Fibroblast of lung (primary cell): ENCODE measurements at regions not wholly inside any gene's neighbourhood (a gene's known extent, or its start where the extent isn't known, plus 50 kb on each side); places are given as distances from the start of the nearest gene placed in this dataset.

Experiments used
- DNase-seq, 2 donors: peaks; one replicate each; pipeline versions ENCODE4 v3.0.0 to v3.0.0-alpha.2; 2010; ENCODE audit warnings: low read depth in 2 of 2
- H2AFZ ChIP-seq: 2 replicates; pipeline ENCODE4 v1.5.1; 2012; ENCODE audit warnings: low read length, control low read depth, inconsistent platforms
- H3K27ac ChIP-seq: 2 replicates; pipeline ENCODE4 v1.5.1; 2011; ENCODE audit warnings: low read length, control low read depth; ENCODE audit not compliant: insufficient read depth
- H3K27me3 ChIP-seq: 2 replicates; pipeline ENCODE4 v1.5.1; 2011; ENCODE audit warnings: mild to moderate bottlenecking, low read length; ENCODE audit not compliant: control insufficient read depth, insufficient read depth
- H3K36me3 ChIP-seq: 2 replicates; pipeline ENCODE4 v1.5.1; 2011; ENCODE audit warnings: low read length; ENCODE audit not compliant: control insufficient read depth, insufficient read depth
- H3K4me1 ChIP-seq: 2 replicates; pipeline ENCODE4 v1.5.1; 2011; ENCODE audit warnings: low read length; ENCODE audit not compliant: control insufficient read depth, insufficient read depth; ENCODE audit errors: extremely low read depth
- H3K4me2 ChIP-seq: 2 replicates; pipeline ENCODE4 v1.5.1; 2011; ENCODE audit warnings: low read length, control low read depth; ENCODE audit not compliant: insufficient read depth; ENCODE audit errors: extremely low read depth
- H3K4me3 ChIP-seq, 4 experiments: fragments of 200-600 bp in 1 of 4; sonication (generic) in 1 of 4; replicated peaks in 1 of 4; 2 replicates each; pipeline ENCODE4 v1.5.1; 2011 to 2016; ENCODE audit warnings: low read length in 4 of 4, low read depth in 3 of 4, mild to moderate bottlenecking in 3 of 4, control low read depth in 2 of 4, inconsistent platforms in 1 of 4, mixed read lengths in 1 of 4; ENCODE audit not compliant: insufficient read depth in 1 of 4; ENCODE audit errors: control extremely low read depth in 1 of 4
- H3K79me2 ChIP-seq: 2 replicates; pipeline ENCODE4 v1.5.1; 2012; ENCODE audit warnings: mild to moderate bottlenecking, low read length, inconsistent platforms; ENCODE audit not compliant: control insufficient read depth, insufficient read depth
- H3K9ac ChIP-seq: 2 replicates; pipeline ENCODE4 v1.5.1; 2011; ENCODE audit warnings: mild to moderate bottlenecking, low read length, control low read depth; ENCODE audit not compliant: insufficient read depth
- H3K9me3 ChIP-seq: 2 replicates; pipeline ENCODE4 v1.5.1; 2012; ENCODE audit warnings: low read depth, low read length; ENCODE audit not compliant: control insufficient read depth, insufficient read depth
- H4K20me1 ChIP-seq: 2 replicates; pipeline ENCODE4 v1.5.1; 2011; ENCODE audit warnings: low read length; ENCODE audit not compliant: control insufficient read depth, insufficient read depth; ENCODE audit errors: extremely low read depth
- EZH2 ChIP-seq: IDR thresholded peaks from 2 replicates; pipeline ENCODE4 v1.5.1; 2012; ENCODE audit warnings: low read length, control low read depth, mild to moderate bottlenecking; ENCODE audit errors: missing control alignments
- TF ChIP-seq, protein P1 (sequence below), 2 donors: IDR thresholded peaks in 1 of 2; conservative IDR thresholded peaks in 1 of 2; 1 replicate in 1 of 2; 2 replicates in 1 of 2; pipeline ENCODE4 v1.5.1; 2011 to 2012; ENCODE audit warnings: low read length in 2 of 2, control low read depth in 1 of 2, inconsistent platforms in 1 of 2, low read depth in 1 of 2, mild to moderate bottlenecking in 1 of 2

DNA sequence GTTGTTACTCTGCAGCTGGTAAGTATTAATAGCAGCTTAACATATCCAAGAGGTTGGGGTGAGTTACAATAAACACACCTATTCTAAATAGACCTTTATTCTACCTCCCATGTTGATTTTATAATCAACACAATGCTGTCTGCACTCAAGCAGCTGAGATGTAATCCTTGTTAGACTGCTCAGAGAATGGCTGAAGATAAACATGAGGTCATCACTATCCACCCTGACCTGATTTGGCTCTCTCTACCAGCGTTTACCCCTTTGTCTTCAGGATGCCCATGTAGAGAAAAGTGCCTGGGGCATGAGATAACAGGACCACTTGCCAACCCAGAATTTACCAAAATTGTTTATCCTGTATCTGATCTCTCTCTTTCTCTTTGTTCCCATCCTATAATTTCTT is 220.7 kb upstream of the DEFB112 start:
- H3K4me3 ChIP-seq, result no peak overlapping the region
- H2AFZ ChIP-seq, result no peak overlapping the region
- H4K20me1 ChIP-seq, result no peaks in the 10 kb centered on the region
- H3K27me3 ChIP-seq, result no peaks in the 10 kb centered on the region
- H3K4me2 ChIP-seq, result no peak overlapping the region
- H3K27ac ChIP-seq, result no peak overlapping the region
- peak in 1 of 2 donors; percentile 14 for DNase-seq
- no peak overlapping the region for H3K9ac ChIP-seq
- TF ChIP-seq, protein P1, sequence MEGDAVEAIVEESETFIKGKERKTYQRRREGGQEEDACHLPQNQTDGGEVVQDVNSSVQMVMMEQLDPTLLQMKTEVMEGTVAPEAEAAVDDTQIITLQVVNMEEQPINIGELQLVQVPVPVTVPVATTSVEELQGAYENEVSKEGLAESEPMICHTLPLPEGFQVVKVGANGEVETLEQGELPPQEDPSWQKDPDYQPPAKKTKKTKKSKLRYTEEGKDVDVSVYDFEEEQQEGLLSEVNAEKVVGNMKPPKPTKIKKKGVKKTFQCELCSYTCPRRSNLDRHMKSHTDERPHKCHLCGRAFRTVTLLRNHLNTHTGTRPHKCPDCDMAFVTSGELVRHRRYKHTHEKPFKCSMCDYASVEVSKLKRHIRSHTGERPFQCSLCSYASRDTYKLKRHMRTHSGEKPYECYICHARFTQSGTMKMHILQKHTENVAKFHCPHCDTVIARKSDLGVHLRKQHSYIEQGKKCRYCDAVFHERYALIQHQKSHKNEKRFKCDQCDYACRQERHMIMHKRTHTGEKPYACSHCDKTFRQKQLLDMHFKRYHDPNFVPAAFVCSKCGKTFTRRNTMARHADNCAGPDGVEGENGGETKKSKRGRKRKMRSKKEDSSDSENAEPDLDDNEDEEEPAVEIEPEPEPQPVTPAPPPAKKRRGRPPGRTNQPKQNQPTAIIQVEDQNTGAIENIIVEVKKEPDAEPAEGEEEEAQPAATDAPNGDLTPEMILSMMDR (conservative IDR thresholded peaks at IDR 0.05 in 1 of 2, IDR thresholded peaks at IDR 0.05 in 1 of 2; ENCODE audit: low read depth in 1 of 2, low read length in 2 of 2), result no peak
- TF ChIP-seq EZH2, result no peak
- no peaks in the 10 kb centered on the region for H3K79me2 ChIP-seq
- no peaks in the 10 kb centered on the region for H3K4me1 ChIP-seq
- H3K36me3 ChIP-seq, result no peaks in the 10 kb centered on the region
- no peaks in the 10 kb centered on the region for H3K9me3 ChIP-seq

GRCh38 chr6:50271266-50271665 is 221.5 kb upstream of the DEFB112 start:
- no peaks in the 10 kb centered on the region for H4K20me1 ChIP-seq
- no peak overlapping the region for H3K4me2 ChIP-seq
- no peak overlapping the region for H3K9ac ChIP-seq
- no peaks in the 10 kb centered on the region for H3K36me3 ChIP-seq
- no peaks in the 10 kb centered on the region for H3K4me1 ChIP-seq
- H3K9me3 ChIP-seq, result no peaks in the 10 kb centered on the region
- no peaks in the 10 kb centered on the region for H3K79me2 ChIP-seq
- peak; percentile 9 to 50 for DNase-seq
- no peak overlapping the region for H3K27ac ChIP-seq
- H2AFZ ChIP-seq, result no peak overlapping the region
- no peaks in the 10 kb centered on the region for H3K27me3 ChIP-seq
- H3K4me3 ChIP-seq, result no peak overlapping the region
- TF ChIP-seq, protein P1 (conservative IDR thresholded peaks at IDR 0.05 in 1 of 2, IDR thresholded peaks at IDR 0.05 in 1 of 2; ENCODE audit: low read depth in 1 of 2, low read length in 2 of 2), result no peak
- TF ChIP-seq EZH2, result no peak

- Histone ChIP-seq H3K4me1 (no peaks in the 10 kb centered on the region), H3K36me3 (no peaks in the 10 kb centered on the region), H3K4me2 (no peak overlapping the region), H2AFZ (no peak overlapping the region), H3K9ac (no peak overlapping the region), H3K9me3 (no peaks in the 10 kb centered on the region), H3K4me3 (no peak overlapping the region), H3K27ac (no peak overlapping the region), H4K20me1 (no peaks in the 10 kb centered on the region), H3K79me2 (no peaks in the 10 kb centered on the region), H3K27me3 (no peaks in the 10 kb centered on the region)
- no peak for TF ChIP-seq EZH2
- TF ChIP-seq, protein P1 (conservative IDR thresholded peaks at IDR 0.05 in 1 of 2, IDR thresholded peaks at IDR 0.05 in 1 of 2; ENCODE audit: low read depth in 1 of 2, low read length in 2 of 2), result no peak
- no peak for DNase-seq
Observed at GRCh38 chr6:50271817-50272216, 222.1 kb upstream of the DEFB112 start.
